HL-60 (cell line): ENCODE measurements at regions not wholly inside any gene's neighbourhood (a gene's known extent, or its start where the extent isn't known, plus 50 kb on each side); places are given as distances from the start of the nearest gene placed in this dataset.

ENCODE experiments used
- DNase-seq, 2 experiments: peaks; one replicate each; pipeline ENCODE4 v3.0.0-alpha.2; 2010 to 2020; ENCODE audit warnings: low read depth in 1 of 2, low spot score in 1 of 2
- H3K27ac ChIP-seq: fragments of 250-450 bp; sonication (Bioruptor Pico); replicated peaks from 2 replicates; pipeline ENCODE4 v1.5.1; 2020; ENCODE audit warnings: mild to moderate bottlenecking, moderate library complexity
- H3K27me3 ChIP-seq: fragments of 250-450 bp; sonication (Bioruptor Pico); 2 replicates; pipeline ENCODE4 v1.5.1; 2021; ENCODE audit warnings: mild to moderate bottlenecking, moderate library complexity; ENCODE audit not compliant: insufficient read depth, poor library complexity, severe bottlenecking
- H3K4me3 ChIP-seq: replicated peaks from 2 replicates; pipeline ENCODE4 v1.5.1; 2011; ENCODE audit warnings: mild to moderate bottlenecking, control low read depth, low read length; ENCODE audit not compliant: insufficient read depth
- GABPA ChIP-seq: IDR thresholded peaks from 2 replicates; pipeline ENCODE4 v1.6.1; 2012; ENCODE audit warnings: low read depth
- POLR2AphosphoS5 ChIP-seq: IDR thresholded peaks from 2 replicates; pipeline ENCODE4 v1.6.1; 2012; ENCODE audit warnings: low read depth
- SPI1 ChIP-seq: IDR thresholded peaks from 2 replicates; pipeline ENCODE4 v1.6.1; 2012; ENCODE audit warnings: low read depth, mild to moderate bottlenecking, borderline replicate concordance
- TF ChIP-seq, protein P1 (sequence below): IDR thresholded peaks from 2 replicates; pipeline ENCODE4 v1.6.1; 2012; ENCODE audit warnings: low read depth; ENCODE audit not compliant: insufficient replicate concordance
- TF ChIP-seq, protein P2 (sequence below): IDR thresholded peaks from one replicate; pipeline ENCODE4 v1.5.1; 2011; ENCODE audit warnings: low read length, control low read depth, inconsistent platforms; ENCODE audit not compliant: insufficient read depth

DNA sequence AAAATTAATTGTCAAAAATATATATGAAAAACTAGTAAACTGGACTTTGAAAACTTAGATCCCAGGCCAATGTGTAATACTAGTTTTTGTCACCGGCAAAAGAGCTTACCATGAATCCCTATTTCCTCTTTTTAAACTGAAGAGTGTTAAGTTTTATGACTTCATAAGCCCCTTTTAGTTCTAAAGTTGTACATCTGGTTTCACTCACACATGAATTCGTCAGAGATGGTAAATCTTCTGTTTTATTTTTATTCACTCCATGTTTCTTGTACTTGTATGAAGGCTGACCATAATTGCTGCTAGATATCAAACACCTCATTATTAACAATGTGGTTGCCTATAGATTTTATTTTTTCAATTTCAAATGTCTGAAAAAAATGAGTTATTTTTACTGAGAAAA is 827.9 kb downstream of the PCDH7 start:
- Histone ChIP-seq H3K4me3 (no peak overlapping the region), H3K27me3 (no peaks in the 10 kb centered on the region), H3K27ac (no peak overlapping the region)
- DNase-seq, result no peak
- TF ChIP-seq SPI1 (no peak), GABPA (no peak), POLR2AphosphoS5 (no peak)
- TF ChIP-seq, protein P1, sequence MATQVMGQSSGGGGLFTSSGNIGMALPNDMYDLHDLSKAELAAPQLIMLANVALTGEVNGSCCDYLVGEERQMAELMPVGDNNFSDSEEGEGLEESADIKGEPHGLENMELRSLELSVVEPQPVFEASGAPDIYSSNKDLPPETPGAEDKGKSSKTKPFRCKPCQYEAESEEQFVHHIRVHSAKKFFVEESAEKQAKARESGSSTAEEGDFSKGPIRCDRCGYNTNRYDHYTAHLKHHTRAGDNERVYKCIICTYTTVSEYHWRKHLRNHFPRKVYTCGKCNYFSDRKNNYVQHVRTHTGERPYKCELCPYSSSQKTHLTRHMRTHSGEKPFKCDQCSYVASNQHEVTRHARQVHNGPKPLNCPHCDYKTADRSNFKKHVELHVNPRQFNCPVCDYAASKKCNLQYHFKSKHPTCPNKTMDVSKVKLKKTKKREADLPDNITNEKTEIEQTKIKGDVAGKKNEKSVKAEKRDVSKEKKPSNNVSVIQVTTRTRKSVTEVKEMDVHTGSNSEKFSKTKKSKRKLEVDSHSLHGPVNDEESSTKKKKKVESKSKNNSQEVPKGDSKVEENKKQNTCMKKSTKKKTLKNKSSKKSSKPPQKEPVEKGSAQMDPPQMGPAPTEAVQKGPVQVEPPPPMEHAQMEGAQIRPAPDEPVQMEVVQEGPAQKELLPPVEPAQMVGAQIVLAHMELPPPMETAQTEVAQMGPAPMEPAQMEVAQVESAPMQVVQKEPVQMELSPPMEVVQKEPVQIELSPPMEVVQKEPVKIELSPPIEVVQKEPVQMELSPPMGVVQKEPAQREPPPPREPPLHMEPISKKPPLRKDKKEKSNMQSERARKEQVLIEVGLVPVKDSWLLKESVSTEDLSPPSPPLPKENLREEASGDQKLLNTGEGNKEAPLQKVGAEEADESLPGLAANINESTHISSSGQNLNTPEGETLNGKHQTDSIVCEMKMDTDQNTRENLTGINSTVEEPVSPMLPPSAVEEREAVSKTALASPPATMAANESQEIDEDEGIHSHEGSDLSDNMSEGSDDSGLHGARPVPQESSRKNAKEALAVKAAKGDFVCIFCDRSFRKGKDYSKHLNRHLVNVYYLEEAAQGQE, result no peak
- TF ChIP-seq, protein P2, sequence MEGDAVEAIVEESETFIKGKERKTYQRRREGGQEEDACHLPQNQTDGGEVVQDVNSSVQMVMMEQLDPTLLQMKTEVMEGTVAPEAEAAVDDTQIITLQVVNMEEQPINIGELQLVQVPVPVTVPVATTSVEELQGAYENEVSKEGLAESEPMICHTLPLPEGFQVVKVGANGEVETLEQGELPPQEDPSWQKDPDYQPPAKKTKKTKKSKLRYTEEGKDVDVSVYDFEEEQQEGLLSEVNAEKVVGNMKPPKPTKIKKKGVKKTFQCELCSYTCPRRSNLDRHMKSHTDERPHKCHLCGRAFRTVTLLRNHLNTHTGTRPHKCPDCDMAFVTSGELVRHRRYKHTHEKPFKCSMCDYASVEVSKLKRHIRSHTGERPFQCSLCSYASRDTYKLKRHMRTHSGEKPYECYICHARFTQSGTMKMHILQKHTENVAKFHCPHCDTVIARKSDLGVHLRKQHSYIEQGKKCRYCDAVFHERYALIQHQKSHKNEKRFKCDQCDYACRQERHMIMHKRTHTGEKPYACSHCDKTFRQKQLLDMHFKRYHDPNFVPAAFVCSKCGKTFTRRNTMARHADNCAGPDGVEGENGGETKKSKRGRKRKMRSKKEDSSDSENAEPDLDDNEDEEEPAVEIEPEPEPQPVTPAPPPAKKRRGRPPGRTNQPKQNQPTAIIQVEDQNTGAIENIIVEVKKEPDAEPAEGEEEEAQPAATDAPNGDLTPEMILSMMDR, result no peak

DNA sequence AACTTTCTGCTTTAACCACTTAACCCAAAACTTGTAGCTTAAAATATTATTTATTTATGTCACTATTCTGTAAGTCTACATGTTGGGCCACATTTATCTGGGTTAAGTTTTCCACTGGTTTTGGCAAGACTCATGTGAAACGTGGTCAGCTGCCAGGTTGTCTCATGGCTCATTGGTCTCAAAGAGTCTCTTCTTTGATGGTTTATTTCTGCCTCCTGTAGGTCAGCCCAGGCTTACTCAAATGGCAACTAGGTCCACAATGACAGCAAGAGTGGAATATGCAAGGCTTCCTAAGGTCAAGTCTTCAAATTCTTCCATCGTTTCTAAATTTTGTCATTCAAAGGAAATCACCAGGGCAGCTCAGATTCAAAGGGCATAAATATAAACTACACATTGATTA is 828.7 kb downstream of the PCDH7 start:
- no peak for DNase-seq
- H3K27me3 ChIP-seq, result no peaks in the 10 kb centered on the region
- TF ChIP-seq GABPA (no peak), POLR2AphosphoS5 (no peak), SPI1 (no peak)
- TF ChIP-seq, protein P1, result no peak
- TF ChIP-seq, protein P2, result no peak

DNA sequence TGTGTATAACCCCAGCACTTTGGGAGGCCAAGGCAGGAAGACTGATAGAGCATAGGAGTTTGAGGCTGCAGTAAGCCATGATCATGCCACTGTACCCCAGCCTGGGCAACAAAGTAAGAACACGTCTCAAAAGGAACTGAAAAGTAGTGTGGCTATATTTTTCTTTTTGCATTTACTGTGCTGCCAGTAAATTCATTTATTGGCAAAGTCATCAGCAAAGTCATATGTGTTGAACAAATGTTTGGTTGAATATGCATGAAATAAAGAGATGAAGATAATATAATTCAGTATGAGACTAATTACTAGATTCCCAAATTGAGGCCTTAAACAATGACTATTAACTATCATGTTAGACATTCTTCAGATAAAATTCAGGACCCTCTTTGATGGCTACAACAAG is 829.1 kb downstream of the PCDH7 start:
- TF ChIP-seq GABPA (no peak), POLR2AphosphoS5 (no peak), SPI1 (no peak)
- TF ChIP-seq, protein P2, result no peak
- TF ChIP-seq, protein P1, result no peak
- Histone ChIP-seq H3K4me3 (no peak overlapping the region), H3K27ac (no peak overlapping the region), H3K27me3 (no peaks in the 10 kb centered on the region)
- no peak for DNase-seq

More for the DNA sequence above, 828.7 kb downstream of the PCDH7 start:
- no peak overlapping the region for H3K4me3 ChIP-seq
- H3K27ac ChIP-seq, result no peak overlapping the region
